22Rv1 (cell line): ENCODE measurements at regions not wholly inside any gene's neighbourhood (a gene's known extent, or its start where the extent isn't known, plus 50 kb on each side); places are given as distances from the start of the nearest gene placed in this dataset.

Experiments used
- CTCF ChIP-seq: fragments of 450-650 bp; IDR thresholded peaks from 2 replicates; pipeline ENCODE4 v1.5.1; 2017; ENCODE audit warnings: mild to moderate bottlenecking
- ZFX ChIP-seq: fragments of 450-650 bp; IDR thresholded peaks from 2 replicates; pipeline ENCODE4 v1.6.1; 2017; ENCODE audit warnings: antibody characterized with exemption, borderline replicate concordance

- TF ChIP-seq CTCF (no peak), ZFX (no peak)
These were observed 294.0 kb downstream of the HS3ST1 start for GRCh38 chr4:11134705-11135104.
